HEK293 (cell line): ENCODE measurements at regions not wholly inside any gene's neighbourhood (a gene's known extent, or its start where the extent isn't known, plus 50 kb on each side); places are given as distances from the start of the nearest gene placed in this dataset.
"Not testable (repeated sequence)": the region's sequence is repeated elsewhere in the genome, so short reads cannot be mapped to it uniquely, and the experiment has no call there.

Experiments used
- RBAK ChIP-seq: fragments of 450-650 bp; formaldehyde crosslinking; IDR thresholded peaks from 2 replicates; pipeline ENCODE4 v1.5.1; 2016; ENCODE audit warnings: missing biosample characterization, missing genetic modification characterization
- SP2 ChIP-seq: fragments of 450-650 bp; formaldehyde crosslinking; IDR thresholded peaks from 2 replicates; pipeline ENCODE4 v1.5.1; 2016; ENCODE audit warnings: missing biosample characterization, missing genetic modification characterization
- SP3 ChIP-seq: fragments of 450-650 bp; formaldehyde crosslinking; IDR thresholded peaks from 2 replicates; pipeline ENCODE4 v1.5.1; 2016; ENCODE audit warnings: missing biosample characterization, missing genetic modification characterization
- TRIM28 ChIP-seq: IDR thresholded peaks from 2 replicates; pipeline ENCODE4 v1.6.1; 2011; ENCODE audit warnings: low read length, control low read depth, borderline replicate concordance
- ZBTB17 ChIP-seq: fragments of 450-650 bp; formaldehyde crosslinking; IDR thresholded peaks from 2 replicates; pipeline ENCODE4 v1.5.1; 2016; ENCODE audit warnings: missing biosample characterization, missing genetic modification characterization
- ZNF10 ChIP-seq: fragments of 450-650 bp; formaldehyde crosslinking; IDR thresholded peaks from 2 replicates; pipeline ENCODE4 v1.5.1; 2017; ENCODE audit warnings: missing biosample characterization, missing genetic modification characterization
- ZNF354C ChIP-seq: fragments of 450-650 bp; formaldehyde crosslinking; IDR thresholded peaks from 2 replicates; pipeline ENCODE4 v1.5.1; 2016; ENCODE audit warnings: missing biosample characterization, missing genetic modification characterization, low read depth, borderline replicate concordance
- ZNF623 ChIP-seq: fragments of 450-650 bp; formaldehyde crosslinking; IDR thresholded peaks from 2 replicates; pipeline ENCODE4 v1.5.1; 2016; ENCODE audit warnings: missing biosample characterization, missing genetic modification characterization
- TF ChIP-seq, protein P1 (sequence below): fragments of 450-650 bp; formaldehyde crosslinking; IDR thresholded peaks from 2 replicates; pipeline ENCODE4 v1.5.1; 2016; ENCODE audit warnings: missing biosample characterization, missing genetic modification characterization
- TF ChIP-seq, protein P2 (sequence below): sonication (generic); formaldehyde crosslinking; IDR thresholded peaks from 2 replicates; pipeline ENCODE4 v1.8.1; 2022; ENCODE audit warnings: mild to moderate bottlenecking, moderate library complexity, missing genetic modification reagents
- TF ChIP-seq, protein P3 (sequence below): fragments of 450-650 bp; formaldehyde crosslinking; IDR thresholded peaks from 2 replicates; pipeline ENCODE4 v1.5.1; 2016; ENCODE audit warnings: missing biosample characterization, missing genetic modification characterization

DNA sequence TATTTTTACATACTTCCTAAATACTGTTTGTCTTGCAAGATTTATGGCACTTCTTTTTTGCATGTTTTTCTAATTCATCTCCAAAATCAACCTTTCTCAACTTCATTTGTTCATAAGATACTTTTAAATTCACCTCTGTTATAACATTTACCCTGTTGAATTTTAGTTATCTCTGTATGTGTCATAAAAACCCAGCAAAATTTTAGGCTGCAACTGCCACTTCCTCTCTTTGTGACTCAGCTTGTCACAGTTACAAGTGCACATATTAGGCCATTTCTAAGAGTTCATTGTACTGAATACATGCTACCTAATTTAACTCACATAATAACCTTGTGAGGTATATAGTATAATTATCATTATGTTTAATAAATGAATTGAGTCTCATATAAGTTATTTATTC is 1023.0 kb upstream of the DEFB115 start:
- not testable (repeated sequence) for TF ChIP-seq TRIM28; ZNF623 (tag by site-specific recombination); ZNF10 (tag by site-specific recombination); SP3; ZBTB17 (tag by site-specific recombination); SP2; ZNF354C (tag by site-specific recombination); RBAK (tag by site-specific recombination)
- TF ChIP-seq, protein P1, sequence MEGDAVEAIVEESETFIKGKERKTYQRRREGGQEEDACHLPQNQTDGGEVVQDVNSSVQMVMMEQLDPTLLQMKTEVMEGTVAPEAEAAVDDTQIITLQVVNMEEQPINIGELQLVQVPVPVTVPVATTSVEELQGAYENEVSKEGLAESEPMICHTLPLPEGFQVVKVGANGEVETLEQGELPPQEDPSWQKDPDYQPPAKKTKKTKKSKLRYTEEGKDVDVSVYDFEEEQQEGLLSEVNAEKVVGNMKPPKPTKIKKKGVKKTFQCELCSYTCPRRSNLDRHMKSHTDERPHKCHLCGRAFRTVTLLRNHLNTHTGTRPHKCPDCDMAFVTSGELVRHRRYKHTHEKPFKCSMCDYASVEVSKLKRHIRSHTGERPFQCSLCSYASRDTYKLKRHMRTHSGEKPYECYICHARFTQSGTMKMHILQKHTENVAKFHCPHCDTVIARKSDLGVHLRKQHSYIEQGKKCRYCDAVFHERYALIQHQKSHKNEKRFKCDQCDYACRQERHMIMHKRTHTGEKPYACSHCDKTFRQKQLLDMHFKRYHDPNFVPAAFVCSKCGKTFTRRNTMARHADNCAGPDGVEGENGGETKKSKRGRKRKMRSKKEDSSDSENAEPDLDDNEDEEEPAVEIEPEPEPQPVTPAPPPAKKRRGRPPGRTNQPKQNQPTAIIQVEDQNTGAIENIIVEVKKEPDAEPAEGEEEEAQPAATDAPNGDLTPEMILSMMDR (tag by site-specific recombination) = not testable (repeated sequence)
- TF ChIP-seq, protein P2, sequence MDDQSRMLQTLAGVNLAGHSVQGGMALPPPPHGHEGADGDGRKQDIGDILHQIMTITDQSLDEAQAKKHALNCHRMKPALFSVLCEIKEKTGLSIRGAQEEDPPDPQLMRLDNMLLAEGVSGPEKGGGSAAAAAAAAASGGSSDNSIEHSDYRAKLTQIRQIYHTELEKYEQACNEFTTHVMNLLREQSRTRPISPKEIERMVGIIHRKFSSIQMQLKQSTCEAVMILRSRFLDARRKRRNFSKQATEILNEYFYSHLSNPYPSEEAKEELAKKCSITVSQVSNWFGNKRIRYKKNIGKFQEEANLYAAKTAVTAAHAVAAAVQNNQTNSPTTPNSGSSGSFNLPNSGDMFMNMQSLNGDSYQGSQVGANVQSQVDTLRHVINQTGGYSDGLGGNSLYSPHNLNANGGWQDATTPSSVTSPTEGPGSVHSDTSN (CRISPR knock-in tag) = not testable (repeated sequence)
- TF ChIP-seq, protein P3, sequence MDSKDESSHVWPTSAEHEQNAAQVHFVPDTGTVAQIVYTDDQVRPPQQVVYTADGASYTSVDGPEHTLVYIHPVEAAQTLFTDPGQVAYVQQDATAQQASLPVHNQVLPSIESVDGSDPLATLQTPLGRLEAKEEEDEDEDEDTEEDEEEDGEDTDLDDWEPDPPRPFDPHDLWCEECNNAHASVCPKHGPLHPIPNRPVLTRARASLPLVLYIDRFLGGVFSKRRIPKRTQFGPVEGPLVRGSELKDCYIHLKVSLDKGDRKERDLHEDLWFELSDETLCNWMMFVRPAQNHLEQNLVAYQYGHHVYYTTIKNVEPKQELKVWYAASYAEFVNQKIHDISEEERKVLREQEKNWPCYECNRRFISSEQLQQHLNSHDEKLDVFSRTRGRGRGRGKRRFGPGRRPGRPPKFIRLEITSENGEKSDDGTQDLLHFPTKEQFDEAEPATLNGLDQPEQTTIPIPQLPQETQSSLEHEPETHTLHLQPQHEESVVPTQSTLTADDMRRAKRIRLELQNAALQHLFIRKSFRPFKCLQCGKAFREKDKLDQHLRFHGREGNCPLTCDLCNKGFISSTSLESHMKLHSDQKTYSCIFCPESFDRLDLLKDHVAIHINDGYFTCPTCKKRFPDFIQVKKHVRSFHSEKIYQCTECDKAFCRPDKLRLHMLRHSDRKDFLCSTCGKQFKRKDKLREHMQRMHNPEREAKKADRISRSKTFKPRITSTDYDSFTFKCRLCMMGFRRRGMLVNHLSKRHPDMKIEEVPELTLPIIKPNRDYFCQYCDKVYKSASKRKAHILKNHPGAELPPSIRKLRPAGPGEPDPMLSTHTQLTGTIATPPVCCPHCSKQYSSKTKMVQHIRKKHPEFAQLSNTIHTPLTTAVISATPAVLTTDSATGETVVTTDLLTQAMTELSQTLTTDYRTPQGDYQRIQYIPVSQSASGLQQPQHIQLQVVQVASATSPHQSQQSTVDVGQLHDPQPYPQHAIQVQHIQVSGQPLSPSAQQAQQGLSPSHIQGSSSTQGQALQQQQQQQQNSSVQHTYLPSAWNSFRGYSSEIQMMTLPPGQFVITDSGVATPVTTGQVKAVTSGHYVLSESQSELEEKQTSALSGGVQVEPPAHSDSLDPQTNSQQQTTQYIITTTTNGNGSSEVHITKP (tag by site-specific recombination) = not testable (repeated sequence)
